ENCODE measurements at regions not wholly inside any gene's neighbourhood (a gene's known extent, or its start where the extent isn't known, plus 50 kb on each side); places are given as distances from the start of the nearest gene placed in this dataset.

GRCh38 chr12:107441665-107442300 lies 243.8 kb upstream of the PWP1 start:
- ChIA-PET POLR2A (no interaction called here), CTCF (ENCODE audit: low intra/inter-chr PET ratio, low total read pairs) (no interaction called here)
- ATAC-seq (no peak), FAIRE-seq (no peak), DNase-seq (ENCODE audit: low spot score) (no peak)
- Histone ChIP-seq H2AFZ (ENCODE audit: low read length) (no peak overlapping the region), H3K4me3 (replicated peaks in 1 of 3; ENCODE audit: insufficient read depth in 1 of 3, low read depth in 2 of 3, low read length in 3 of 3) (no peak overlapping the region), H3K4me1 (ENCODE audit: insufficient read depth, low read length) (0 out of 2 replicates have a peak, but pooled peaks cover 2% of the 10 kb centered on the region), H3K79me2 (ENCODE audit: insufficient read depth, low read length) (no peaks in the 10 kb centered on the region), H3K9me3 (ENCODE audit: low read length) (no peaks in the 10 kb centered on the region), H3K4me2 (ENCODE audit: low read depth, low read length) (no peak overlapping the region), H3K9ac (ENCODE audit: insufficient read depth, low read depth, low read length) (no peak overlapping the region), H3K27ac (ENCODE audit: extremely low read length, insufficient read depth, low read length) (no peak overlapping the region), H3K36me3 (replicated peaks in 1 of 2; ENCODE audit: control insufficient read depth in 1 of 2, insufficient read depth in 2 of 2, low read length in 2 of 2) (no peaks in the 10 kb centered on the region), H3K27me3 (ENCODE audit: control insufficient read depth in 1 of 2, insufficient read depth in 2 of 2, low read length in 2 of 2) (no peaks in the 10 kb centered on the region), H4K20me1 (ENCODE audit: insufficient read depth, low read length) (no peaks in the 10 kb centered on the region)
- TF ChIP-seq SOX6 (IDR thresholded peaks at IDR 0.05) (no peak), SOX6 (CRISPR knock-in tag; IDR thresholded peaks at IDR 0.05) (no peak), MAFK (conservative IDR thresholded peaks at IDR 0.05 in 1 of 2, IDR thresholded peaks at IDR 0.05 in 1 of 2; ENCODE audit: low read length in 2 of 2) (no peak), ZNF501 (CRISPR knock-in tag; IDR thresholded peaks at IDR 0.05) (no peak), PHF8 (CRISPR knock-in tag; IDR thresholded peaks at IDR 0.05) (no peak), DPF2 (CRISPR knock-in tag; IDR thresholded peaks at IDR 0.05; ENCODE audit: borderline replicate concordance, low read depth) (no peak)
- WGBS (ENCODE audit: low lambda C conversion rate) = 71% methylated on average over 8 of the region's 8 CpGs
- intact Hi-C loops (cut with micrococcal nuclease; ENCODE audit: unreplicated experiment) (no loop called here), in situ Hi-C loops (cut with HindIII; ENCODE audit: extremely low pct_ligation_motif_present, low pct_unique_long_range_greater_than_20kb) (no loop called here)
- BruUV-seq (replicated peaks) = no TSS peak

DNA sequence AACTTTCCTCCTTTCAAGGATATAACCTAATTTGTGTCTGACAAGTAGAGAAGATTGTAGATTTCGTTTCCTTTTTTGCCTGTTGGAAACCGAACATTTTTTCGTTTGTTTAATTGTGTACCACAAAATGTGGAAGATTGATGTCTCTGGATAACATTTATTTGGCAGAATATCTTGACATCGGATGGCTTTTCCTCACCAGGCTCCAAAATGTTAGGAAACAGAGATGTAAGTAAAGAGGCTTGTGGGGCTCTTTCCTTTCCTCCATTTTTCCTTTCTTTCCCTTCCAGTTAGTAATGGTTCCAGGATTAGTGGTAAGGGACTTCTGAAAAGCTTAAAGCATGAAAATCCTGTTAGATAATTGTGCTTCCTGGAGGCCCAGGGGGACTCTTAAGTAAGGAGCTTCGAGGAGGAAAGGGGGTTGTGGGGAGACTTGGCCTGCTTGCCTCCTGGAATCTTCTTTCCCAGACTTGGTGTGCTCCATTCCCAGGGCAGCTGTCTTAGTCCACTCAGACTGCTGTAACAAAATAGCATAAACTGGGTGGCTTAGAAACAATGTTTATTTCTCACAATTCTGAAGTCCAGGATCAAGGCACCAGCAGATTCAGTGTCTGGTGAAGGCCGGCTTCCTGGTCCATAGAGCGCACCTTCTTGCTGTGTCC lies 243.1 kb upstream of the PWP1 start:
- TF ChIP-seq SPEN (CRISPR knock-in tag; IDR thresholded peaks at IDR 0.05; ENCODE audit: low read depth) (no peak), ZSCAN31 (CRISPR knock-in tag; IDR thresholded peaks at IDR 0.05; ENCODE audit: low read depth) (no peak), ARNTL (CRISPR knock-in tag; IDR thresholded peaks at IDR 0.05) (no peak), ZNF564 (CRISPR knock-in tag; IDR thresholded peaks at IDR 0.05) (no peak), ZNF383 (CRISPR knock-in tag; IDR thresholded peaks at IDR 0.05; ENCODE audit: borderline replicate concordance) (no peak), ZNF142 (CRISPR knock-in tag; IDR thresholded peaks at IDR 0.05) (no peak)
- ChIA-PET CTCF (ENCODE audit: low intra/inter-chr PET ratio, low total read pairs) (no interaction called here), POLR2A (no interaction called here)
- H4K20me1 ChIP-seq (ENCODE audit: insufficient read depth, low read length) = no peaks in the 10 kb centered on the region
- H3K27ac ChIP-seq (ENCODE audit: extremely low read length, insufficient read depth, low read length) = no peak overlapping the region
- intact Hi-C loops (cut with micrococcal nuclease; ENCODE audit: unreplicated experiment) (no loop called here), in situ Hi-C loops (cut with HindIII; ENCODE audit: extremely low pct_ligation_motif_present, low pct_unique_long_range_greater_than_20kb) (no loop called here)
- H3K27me3 ChIP-seq (ENCODE audit: control insufficient read depth in 1 of 2, insufficient read depth in 2 of 2, low read length in 2 of 2) = no peaks in the 10 kb centered on the region
- H3K9me3 ChIP-seq (ENCODE audit: low read length) = no peaks in the 10 kb centered on the region
- ATAC-seq = no peak
- no peak overlapping the region for H3K4me2 ChIP-seq (ENCODE audit: low read depth, low read length)
- H3K36me3 ChIP-seq (replicated peaks in 1 of 2; ENCODE audit: control insufficient read depth in 1 of 2, insufficient read depth in 2 of 2, low read length in 2 of 2) = no peaks in the 10 kb centered on the region
- H3K9ac ChIP-seq (ENCODE audit: insufficient read depth, low read depth, low read length) = no peak overlapping the region
- H2AFZ ChIP-seq (ENCODE audit: low read length) = no peak overlapping the region
- BruUV-seq (replicated peaks) = no TSS peak
- no peak for FAIRE-seq
- no peaks in the 10 kb centered on the region for H3K4me1 ChIP-seq (ENCODE audit: insufficient read depth, low read length)
- DNase-seq (ENCODE audit: low spot score) = no peak
- WGBS (ENCODE audit: low lambda C conversion rate) = 76% methylated on average over 7 of the region's 7 CpGs
- H3K4me3 ChIP-seq (replicated peaks in 1 of 3; ENCODE audit: insufficient read depth in 1 of 3, low read depth in 2 of 3, low read length in 3 of 3) = no peak overlapping the region
- no peaks in the 10 kb centered on the region for H3K79me2 ChIP-seq (ENCODE audit: insufficient read depth, low read length)
